ENCODE measurements at regions not wholly inside any gene's neighbourhood (a gene's known extent, or its start where the extent isn't known, plus 50 kb on each side); places are given as distances from the start of the nearest gene placed in this dataset.

DNA sequence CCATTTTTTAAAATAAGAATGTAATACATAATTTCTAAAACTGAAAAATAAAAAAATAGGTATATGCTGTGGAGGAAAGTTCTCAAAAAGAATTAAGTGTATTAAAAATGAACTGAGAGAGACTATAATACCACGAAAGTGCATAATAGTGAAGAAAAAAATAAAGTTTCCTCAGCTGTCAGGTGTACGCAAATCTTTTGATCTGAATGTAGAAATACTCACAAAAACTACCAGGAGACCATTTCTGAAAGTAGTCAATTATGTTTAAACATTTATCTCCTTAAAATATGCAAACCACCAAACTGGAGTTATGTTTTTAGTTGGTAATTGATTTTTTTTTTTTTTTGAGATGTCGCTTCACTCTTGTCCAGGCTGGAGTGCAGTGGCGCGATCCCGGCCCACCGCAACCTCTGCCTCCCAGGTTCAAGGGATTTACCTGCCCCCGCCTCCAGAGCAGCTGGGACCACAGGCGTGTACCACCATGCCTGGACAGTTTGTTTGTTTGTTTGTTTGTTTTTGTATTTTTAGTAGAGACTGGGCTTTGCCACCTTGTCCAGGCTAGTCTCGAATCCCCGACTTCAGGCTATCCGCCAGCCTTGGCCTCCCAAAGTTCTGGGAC, 1169.2 kb upstream of the B3GALT2 start:
- intact Hi-C loops (cut with micrococcal nuclease; ENCODE audit: unreplicated experiment) = no loop called here
- no peak for ATAC-seq
- Histone ChIP-seq H3K27me3 (replicated peaks in 1 of 2; ENCODE audit: control insufficient read depth in 2 of 2, insufficient read depth in 2 of 2, low read length in 1 of 2) (no peaks in the 10 kb centered on the region), H2AFZ (ENCODE audit: control insufficient read depth, low read depth, low read length) (no peak overlapping the region), H3K4me2 (ENCODE audit: control insufficient read depth, insufficient read depth) (no peak overlapping the region), H3K9ac (ENCODE audit: control insufficient read depth, insufficient read depth, low read length) (no peak overlapping the region), H3K4me3 (no peak overlapping the region), H3K4me1 (ENCODE audit: control insufficient read depth, insufficient read depth, low read length) (no peaks in the 10 kb centered on the region), H4K20me1 (ENCODE audit: control insufficient read depth, insufficient read depth) (no peaks in the 10 kb centered on the region), H3K36me3 (ENCODE audit: control insufficient read depth in 2 of 2, insufficient read depth in 2 of 2, low read length in 1 of 2) (no peaks in the 10 kb centered on the region), H3K9me3 (replicated peaks; ENCODE audit: control insufficient read depth, insufficient read depth, low read length) (no peaks in the 10 kb centered on the region), H3K79me2 (ENCODE audit: control insufficient read depth, insufficient read depth, low read length) (no peaks in the 10 kb centered on the region), H3K27ac (ENCODE audit: control insufficient read depth, insufficient read depth) (no peak overlapping the region)
- FAIRE-seq = no peak
- 42% methylated on average over 12 of the region's 12 CpGs for WGBS (ENCODE audit: insufficient coverage, insufficient replicate concordance, low lambda C conversion rate, missing lambda C conversion rate)
- BruUV-seq (replicated peaks) = no TSS peak
- ChIA-PET RAD21 (ENCODE audit: unreplicated experiment) (no interaction called here), CTCF (no interaction called here), POLR2A (no interaction called here), SMC1A (ENCODE audit: uncharacterized antibody, unreplicated experiment) (interaction anchor here (1.7 kb wide), 1 partner anchor 13 kb away, joined by 4 read pairs; no protein-coding TSS in a partner anchor)
- DNase-seq (ENCODE audit: low read depth, low spot score) = no peak
- no peak for TF ChIP-seq KDM1A (IDR thresholded peaks at IDR 0.05; ENCODE audit: borderline replicate concordance)
- in situ Hi-C loops (cut with MboI) = no loop called here

- ATAC-seq = no peak
- CTCF ChIA-PET = no interaction called here
- no peak for FAIRE-seq
Observed at GRCh38 chr1:194353121-194353520, 1166.7 kb upstream of the B3GALT2 start.

More at GRCh38 chr1:194353121-194353520, 1166.7 kb upstream of the B3GALT2 start:
- DNase-seq (ENCODE audit: low read depth, low spot score) = no peak
- Histone ChIP-seq H3K4me3 (no peak overlapping the region), H3K4me2 (ENCODE audit: control insufficient read depth, insufficient read depth) (no peak overlapping the region), H3K79me2 (ENCODE audit: control insufficient read depth, insufficient read depth, low read length) (no peaks in the 10 kb centered on the region), H3K9me3 (replicated peaks; ENCODE audit: control insufficient read depth, insufficient read depth, low read length) (no peaks in the 10 kb centered on the region), H4K20me1 (ENCODE audit: control insufficient read depth, insufficient read depth) (no peaks in the 10 kb centered on the region), H3K36me3 (ENCODE audit: control insufficient read depth in 2 of 2, insufficient read depth in 2 of 2, low read length in 1 of 2) (no peaks in the 10 kb centered on the region), H3K4me1 (ENCODE audit: control insufficient read depth, insufficient read depth, low read length) (no peaks in the 10 kb centered on the region), H2AFZ (ENCODE audit: control insufficient read depth, low read depth, low read length) (no peak overlapping the region), H3K27ac (ENCODE audit: control insufficient read depth, insufficient read depth) (no peak overlapping the region), H3K27me3 (replicated peaks in 1 of 2; ENCODE audit: control insufficient read depth in 2 of 2, insufficient read depth in 2 of 2, low read length in 1 of 2) (no peaks in the 10 kb centered on the region), H3K9ac (ENCODE audit: control insufficient read depth, insufficient read depth, low read length) (no peak overlapping the region)
- SMC1A ChIA-PET (ENCODE audit: uncharacterized antibody, unreplicated experiment) = no interaction called here
- POLR2A ChIA-PET = no interaction called here
- intact Hi-C loops (cut with micrococcal nuclease; ENCODE audit: unreplicated experiment) = no loop called here
- in situ Hi-C loops (cut with MboI) = no loop called here
- 11% methylated on average over 3 of the region's 3 CpGs for WGBS (ENCODE audit: insufficient coverage, insufficient replicate concordance, low lambda C conversion rate, missing lambda C conversion rate)
- RAD21 ChIA-PET (ENCODE audit: unreplicated experiment) = no interaction called here
- BruUV-seq (replicated peaks) = no TSS peak
- TF ChIP-seq, protein P1, sequence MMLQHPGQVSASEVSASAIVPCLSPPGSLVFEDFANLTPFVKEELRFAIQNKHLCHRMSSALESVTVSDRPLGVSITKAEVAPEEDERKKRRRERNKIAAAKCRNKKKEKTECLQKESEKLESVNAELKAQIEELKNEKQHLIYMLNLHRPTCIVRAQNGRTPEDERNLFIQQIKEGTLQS (IDR thresholded peaks at IDR 0.05; ENCODE audit: borderline replicate concordance, extremely low read depth, low read depth, low read length) = no peak
- TF ChIP-seq IRF4 (IDR thresholded peaks at IDR 0.05; ENCODE audit: low read depth, low read length) = no peak
- no peak for TF ChIP-seq ESRRA (IDR thresholded peaks at IDR 0.05; ENCODE audit: low read length)
- no peak for TF ChIP-seq EZH2 (IDR thresholded peaks at IDR 0.05; ENCODE audit: borderline replicate concordance, control insufficient read depth, low read depth, low read length)
- TF ChIP-seq RFX5 (IDR thresholded peaks at IDR 0.05; ENCODE audit: low read depth, low read length) = no peak
- no peak for TF ChIP-seq SREBF2 (IDR thresholded peaks at IDR 0.05; ENCODE audit: low read length)
- no peak for TF ChIP-seq IRF3 (IDR thresholded peaks at IDR 0.05)
- TF ChIP-seq LARP7 (IDR thresholded peaks at IDR 0.05) = no peak
- no peak for TF ChIP-seq SMAD5 (IDR thresholded peaks at IDR 0.05; ENCODE audit: low read depth)
- no peak for TF ChIP-seq MEF2B (IDR thresholded peaks at IDR 0.05; ENCODE audit: partially characterized antibody, poor library complexity, severe bottlenecking)
- TF ChIP-seq ZNF24 (IDR thresholded peaks at IDR 0.05) = no peak
- TF ChIP-seq, protein P2, sequence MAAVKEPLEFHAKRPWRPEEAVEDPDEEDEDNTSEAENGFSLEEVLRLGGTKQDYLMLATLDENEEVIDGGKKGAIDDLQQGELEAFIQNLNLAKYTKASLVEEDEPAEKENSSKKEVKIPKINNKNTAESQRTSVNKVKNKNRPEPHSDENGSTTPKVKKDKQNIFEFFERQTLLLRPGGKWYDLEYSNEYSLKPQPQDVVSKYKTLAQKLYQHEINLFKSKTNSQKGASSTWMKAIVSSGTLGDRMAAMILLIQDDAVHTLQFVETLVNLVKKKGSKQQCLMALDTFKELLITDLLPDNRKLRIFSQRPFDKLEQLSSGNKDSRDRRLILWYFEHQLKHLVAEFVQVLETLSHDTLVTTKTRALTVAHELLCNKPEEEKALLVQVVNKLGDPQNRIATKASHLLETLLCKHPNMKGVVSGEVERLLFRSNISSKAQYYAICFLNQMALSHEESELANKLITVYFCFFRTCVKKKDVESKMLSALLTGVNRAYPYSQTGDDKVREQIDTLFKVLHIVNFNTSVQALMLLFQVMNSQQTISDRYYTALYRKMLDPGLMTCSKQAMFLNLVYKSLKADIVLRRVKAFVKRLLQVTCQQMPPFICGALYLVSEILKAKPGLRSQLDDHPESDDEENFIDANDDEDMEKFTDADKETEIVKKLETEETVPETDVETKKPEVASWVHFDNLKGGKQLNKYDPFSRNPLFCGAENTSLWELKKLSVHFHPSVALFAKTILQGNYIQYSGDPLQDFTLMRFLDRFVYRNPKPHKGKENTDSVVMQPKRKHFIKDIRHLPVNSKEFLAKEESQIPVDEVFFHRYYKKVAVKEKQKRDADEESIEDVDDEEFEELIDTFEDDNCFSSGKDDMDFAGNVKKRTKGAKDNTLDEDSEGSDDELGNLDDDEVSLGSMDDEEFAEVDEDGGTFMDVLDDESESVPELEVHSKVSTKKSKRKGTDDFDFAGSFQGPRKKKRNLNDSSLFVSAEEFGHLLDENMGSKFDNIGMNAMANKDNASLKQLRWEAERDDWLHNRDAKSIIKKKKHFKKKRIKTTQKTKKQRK (IDR thresholded peaks at IDR 0.05; ENCODE audit: low read depth, low read length) = no peak
